ENCODE measurements at regions not wholly inside any gene's neighbourhood (a gene's known extent, or its start where the extent isn't known, plus 50 kb on each side); places are given as distances from the start of the nearest gene placed in this dataset.

DNA sequence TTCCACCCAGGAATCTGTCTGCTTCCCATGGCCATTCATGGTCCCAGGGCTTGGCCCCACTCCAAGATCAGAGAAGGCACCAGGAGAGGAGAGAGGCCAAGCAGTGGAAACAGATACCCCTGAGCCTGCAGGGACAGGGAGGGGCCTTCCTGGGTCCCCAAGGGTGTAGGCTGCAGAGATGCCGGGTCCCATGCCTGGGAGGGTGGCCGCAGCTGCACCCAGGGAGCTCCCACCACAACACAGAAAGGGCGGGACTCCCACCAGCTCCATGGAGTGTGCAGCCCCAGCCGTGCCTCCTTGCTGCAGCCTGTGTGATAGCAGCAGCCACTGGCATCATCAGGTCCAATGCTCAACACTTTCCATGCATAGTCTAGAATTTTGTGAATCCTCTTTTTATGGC, 331.5 kb downstream of the UACA start:
- TF ChIP-seq, protein P1, sequence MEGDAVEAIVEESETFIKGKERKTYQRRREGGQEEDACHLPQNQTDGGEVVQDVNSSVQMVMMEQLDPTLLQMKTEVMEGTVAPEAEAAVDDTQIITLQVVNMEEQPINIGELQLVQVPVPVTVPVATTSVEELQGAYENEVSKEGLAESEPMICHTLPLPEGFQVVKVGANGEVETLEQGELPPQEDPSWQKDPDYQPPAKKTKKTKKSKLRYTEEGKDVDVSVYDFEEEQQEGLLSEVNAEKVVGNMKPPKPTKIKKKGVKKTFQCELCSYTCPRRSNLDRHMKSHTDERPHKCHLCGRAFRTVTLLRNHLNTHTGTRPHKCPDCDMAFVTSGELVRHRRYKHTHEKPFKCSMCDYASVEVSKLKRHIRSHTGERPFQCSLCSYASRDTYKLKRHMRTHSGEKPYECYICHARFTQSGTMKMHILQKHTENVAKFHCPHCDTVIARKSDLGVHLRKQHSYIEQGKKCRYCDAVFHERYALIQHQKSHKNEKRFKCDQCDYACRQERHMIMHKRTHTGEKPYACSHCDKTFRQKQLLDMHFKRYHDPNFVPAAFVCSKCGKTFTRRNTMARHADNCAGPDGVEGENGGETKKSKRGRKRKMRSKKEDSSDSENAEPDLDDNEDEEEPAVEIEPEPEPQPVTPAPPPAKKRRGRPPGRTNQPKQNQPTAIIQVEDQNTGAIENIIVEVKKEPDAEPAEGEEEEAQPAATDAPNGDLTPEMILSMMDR (IDR thresholded peaks at IDR 0.05), result no peak
- TF ChIP-seq POLR2AphosphoS5 (IDR thresholded peaks at IDR 0.05), result no peak
- TF ChIP-seq POLR2A (IDR thresholded peaks at IDR 0.05), result no peak
- no peak for TF ChIP-seq EP300 (IDR thresholded peaks at IDR 0.05)

All from stomach (tissue), 4 donors.